Type B pancreatic cell (in vitro differentiated cells): ENCODE measurements at regions not wholly inside any gene's neighbourhood (a gene's known extent, or its start where the extent isn't known, plus 50 kb on each side); places are given as distances from the start of the nearest gene placed in this dataset.

ENCODE experiments used
- DNase-seq: peaks from one replicate; pipeline ENCODE4 v3.0.0; 2021; ENCODE audit warnings: mixed read lengths; ENCODE audit not compliant: unreplicated experiment; ENCODE audit errors: extremely low spot score
- H3K27ac Mint-ChIP-seq: 2 replicates; pipeline ENCODE4 v1.8.0; 2021; ENCODE audit warnings: mild to moderate bottlenecking, mixed read lengths
- H3K27me3 Mint-ChIP-seq: 2 replicates; pipeline ENCODE4 v1.8.0; 2021; ENCODE audit warnings: mixed read lengths
- H3K36me3 Mint-ChIP-seq: 2 replicates; pipeline ENCODE4 v1.8.0; 2021; ENCODE audit warnings: mixed read lengths
- H3K4me1 Mint-ChIP-seq: one replicate; pipeline ENCODE4 v1.8.0; 2021; ENCODE audit warnings: mixed read lengths; ENCODE audit not compliant: unreplicated experiment
- H3K4me3 Mint-ChIP-seq: 2 replicates; pipeline ENCODE4 v1.8.0; 2021; ENCODE audit warnings: mild to moderate bottlenecking, mixed read lengths
- H3K9me3 Mint-ChIP-seq: 2 replicates; pipeline ENCODE4 v1.8.0; 2021; ENCODE audit warnings: mixed read lengths
- TF ChIP-seq, protein P1 (sequence below): fragments of 200-600 bp; sonication (generic); conservative IDR thresholded peaks from 2 replicates; pipeline ENCODE4 v1.5.0; 2021; ENCODE audit warnings: antibody characterized with exemption, mild to moderate bottlenecking

GRCh38 chr2:128622371-128622770 is 303.7 kb upstream of the HS6ST1 start:
- no peak overlapping the region for H3K27ac Mint-ChIP-seq
- no peaks in the 10 kb centered on the region for H3K9me3 Mint-ChIP-seq
- DNase-seq, result no peak
- TF ChIP-seq, protein P1, sequence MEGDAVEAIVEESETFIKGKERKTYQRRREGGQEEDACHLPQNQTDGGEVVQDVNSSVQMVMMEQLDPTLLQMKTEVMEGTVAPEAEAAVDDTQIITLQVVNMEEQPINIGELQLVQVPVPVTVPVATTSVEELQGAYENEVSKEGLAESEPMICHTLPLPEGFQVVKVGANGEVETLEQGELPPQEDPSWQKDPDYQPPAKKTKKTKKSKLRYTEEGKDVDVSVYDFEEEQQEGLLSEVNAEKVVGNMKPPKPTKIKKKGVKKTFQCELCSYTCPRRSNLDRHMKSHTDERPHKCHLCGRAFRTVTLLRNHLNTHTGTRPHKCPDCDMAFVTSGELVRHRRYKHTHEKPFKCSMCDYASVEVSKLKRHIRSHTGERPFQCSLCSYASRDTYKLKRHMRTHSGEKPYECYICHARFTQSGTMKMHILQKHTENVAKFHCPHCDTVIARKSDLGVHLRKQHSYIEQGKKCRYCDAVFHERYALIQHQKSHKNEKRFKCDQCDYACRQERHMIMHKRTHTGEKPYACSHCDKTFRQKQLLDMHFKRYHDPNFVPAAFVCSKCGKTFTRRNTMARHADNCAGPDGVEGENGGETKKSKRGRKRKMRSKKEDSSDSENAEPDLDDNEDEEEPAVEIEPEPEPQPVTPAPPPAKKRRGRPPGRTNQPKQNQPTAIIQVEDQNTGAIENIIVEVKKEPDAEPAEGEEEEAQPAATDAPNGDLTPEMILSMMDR, result no peak
- H3K36me3 Mint-ChIP-seq, result peaks cover 3% of the 10 kb centered on the region
- peaks cover 29% of the 10 kb centered on the region for H3K4me1 Mint-ChIP-seq
- H3K27me3 Mint-ChIP-seq, result no peaks in the 10 kb centered on the region
- no peak overlapping the region for H3K4me3 Mint-ChIP-seq

DNA sequence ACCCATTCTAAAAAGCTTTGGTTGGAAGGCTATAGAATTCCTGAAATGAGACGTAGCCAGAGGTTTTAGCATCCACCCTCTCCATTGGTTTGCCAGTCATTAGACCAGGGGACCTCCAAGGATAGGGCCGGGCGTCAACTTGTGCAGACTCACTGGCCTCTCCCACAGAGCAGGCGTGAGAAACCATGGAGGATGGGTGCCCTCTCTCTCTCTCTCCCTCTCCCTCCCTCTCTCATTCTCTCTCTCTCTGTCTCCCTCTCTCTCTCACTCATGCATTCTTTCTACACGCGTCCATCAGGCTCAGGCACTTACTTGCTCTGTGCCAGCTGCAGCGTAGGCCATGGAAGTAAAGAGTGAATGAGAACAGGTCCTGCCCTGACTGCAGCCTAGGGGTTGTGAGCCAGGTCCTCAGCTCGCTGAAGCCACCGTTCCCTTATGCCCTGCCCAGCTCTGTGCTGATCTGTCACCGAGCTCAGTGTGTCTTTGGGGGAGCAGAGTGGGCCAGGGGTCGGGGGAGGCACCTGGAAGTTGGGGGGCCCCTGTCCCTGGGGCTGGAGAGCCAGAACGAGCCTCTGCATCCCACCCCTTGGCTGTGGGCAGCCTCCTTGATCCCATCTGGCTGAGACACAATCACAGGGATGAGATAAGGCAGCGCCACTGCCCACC is 304.4 kb upstream of the HS6ST1 start:
- peaks cover 3% of the 10 kb centered on the region for H3K36me3 Mint-ChIP-seq
- no peak for DNase-seq
- no peaks in the 10 kb centered on the region for H3K9me3 Mint-ChIP-seq
- H3K4me3 Mint-ChIP-seq, result no peak overlapping the region
- H3K27ac Mint-ChIP-seq, result no peak overlapping the region
- TF ChIP-seq, protein P1, result no peak
- H3K27me3 Mint-ChIP-seq, result no peaks in the 10 kb centered on the region
- peaks cover 32% of the 10 kb centered on the region for H3K4me1 Mint-ChIP-seq

DNA sequence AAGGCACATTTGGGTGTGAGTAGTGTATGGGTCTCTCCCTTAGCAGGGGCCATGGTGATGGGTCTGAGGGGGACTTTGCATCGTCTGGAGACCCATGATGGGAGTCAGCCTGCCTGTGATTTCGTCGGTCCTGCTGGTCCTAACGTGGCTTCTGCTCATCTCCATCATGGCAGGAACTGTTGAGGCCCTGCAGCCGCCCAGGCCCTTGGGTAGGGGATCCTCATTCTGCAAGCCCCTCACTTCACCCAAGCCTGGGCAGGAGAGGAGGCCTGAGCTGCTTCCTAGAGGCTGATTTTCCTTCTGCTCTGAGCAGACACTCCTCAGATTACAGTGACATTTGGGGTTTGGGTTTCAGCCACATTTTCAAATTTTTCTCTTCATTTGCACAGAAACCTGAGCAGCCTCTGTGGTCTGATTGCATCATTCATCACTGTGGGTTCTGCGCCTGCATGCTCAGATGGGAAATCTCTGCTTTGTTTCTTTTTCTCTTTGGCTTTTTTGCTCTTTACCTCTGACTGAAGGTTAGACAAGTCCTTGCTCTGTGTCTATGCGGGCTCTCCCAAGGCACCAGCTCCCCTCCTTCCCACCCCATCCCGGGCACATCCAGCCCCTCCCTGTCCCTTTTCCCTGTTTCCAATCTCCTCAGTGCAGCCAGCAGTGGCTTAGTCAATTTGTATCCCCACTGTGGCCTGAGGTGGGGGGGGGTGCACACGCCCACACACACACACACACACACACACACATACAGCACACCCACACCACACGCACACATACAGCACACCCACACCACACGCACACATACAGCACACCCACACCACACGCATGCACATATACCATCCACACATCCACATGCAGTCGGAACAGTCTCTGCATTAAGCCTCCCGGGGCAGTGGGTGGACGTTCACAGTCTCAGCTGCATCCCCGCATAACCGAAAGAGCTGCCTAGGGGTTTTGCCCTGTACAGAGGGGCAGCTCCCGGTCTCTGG is 305.4 kb upstream of the HS6ST1 start:
- Mint-ChIP-seq H3K4me3 (peak overlapping the region; percentile 22), H3K9me3 (no peaks in the 10 kb centered on the region), H3K27ac (peak overlapping the region; percentile 48), H3K4me1 (peaks cover 34% of the 10 kb centered on the region), H3K27me3 (no peaks in the 10 kb centered on the region), H3K36me3 (no peaks in the 10 kb centered on the region)
- no peak for DNase-seq
- TF ChIP-seq, protein P1, result no peak

DNA sequence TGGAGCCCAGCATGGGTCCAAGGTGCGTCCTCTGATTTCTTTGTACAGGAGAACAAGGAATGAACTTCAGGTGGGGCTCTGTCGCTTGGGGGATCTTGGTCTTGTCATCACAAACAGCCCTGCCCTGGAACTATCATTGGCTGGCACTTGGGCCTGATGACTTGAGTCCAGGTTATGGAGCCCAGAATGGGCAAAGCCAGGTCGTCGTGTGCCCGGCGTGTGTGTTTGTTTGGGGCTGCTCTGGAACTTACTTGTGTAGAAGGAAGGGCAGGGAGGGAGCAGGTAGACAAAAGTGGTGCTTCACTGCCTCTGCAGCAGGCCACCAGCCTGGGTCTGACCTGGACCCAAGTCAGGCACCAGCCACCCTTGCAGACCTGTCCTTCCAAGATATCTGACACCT is 306.3 kb upstream of the HS6ST1 start:
- no peaks in the 10 kb centered on the region for H3K27me3 Mint-ChIP-seq
- peaks cover 41% of the 10 kb centered on the region for H3K4me1 Mint-ChIP-seq
- H3K36me3 Mint-ChIP-seq, result no peaks in the 10 kb centered on the region
- no peak overlapping the region for H3K27ac Mint-ChIP-seq
- no peak for DNase-seq
- no peaks in the 10 kb centered on the region for H3K9me3 Mint-ChIP-seq
- TF ChIP-seq, protein P1, result no peak
- H3K4me3 Mint-ChIP-seq, result no peak overlapping the region

DNA sequence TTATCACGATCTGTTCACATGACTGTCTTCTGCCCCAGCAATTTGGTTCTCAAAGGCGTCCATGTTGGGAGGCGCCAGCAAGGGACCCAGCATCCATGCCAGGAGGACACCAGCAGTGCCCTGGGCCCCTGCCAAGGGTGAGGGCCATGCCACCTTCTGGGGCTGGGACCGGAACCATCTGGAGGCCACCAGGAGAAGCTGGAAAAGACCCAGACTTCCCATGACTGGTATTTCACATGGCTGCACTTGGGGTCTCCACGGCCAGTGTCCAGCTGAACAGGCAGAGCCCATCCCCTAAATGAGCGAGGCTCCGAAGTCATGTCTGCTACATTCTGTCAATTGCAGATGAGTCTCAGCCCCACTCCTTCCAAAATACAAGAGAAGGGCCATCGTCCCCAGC is 306.8 kb upstream of the HS6ST1 start:
- no peak overlapping the region for H3K4me3 Mint-ChIP-seq
- TF ChIP-seq, protein P1, result no peak
- no peak overlapping the region for H3K27ac Mint-ChIP-seq
- peaks cover 41% of the 10 kb centered on the region for H3K4me1 Mint-ChIP-seq
- no peaks in the 10 kb centered on the region for H3K36me3 Mint-ChIP-seq
- H3K9me3 Mint-ChIP-seq, result no peaks in the 10 kb centered on the region
- no peak for DNase-seq
- H3K27me3 Mint-ChIP-seq, result no peaks in the 10 kb centered on the region
